IPS-20b (cell line): ENCODE measurements at regions not wholly inside any gene's neighbourhood (a gene's known extent, or its start where the extent isn't known, plus 50 kb on each side); places are given as distances from the start of the nearest gene placed in this dataset.

Source experiments
- H3K27ac ChIP-seq: one replicate; pipeline ENCODE4 v1.5.1; 2013; ENCODE audit warnings: low read length
- H3K27me3 ChIP-seq: 2 replicates; pipeline ENCODE4 v1.6.1; 2013; ENCODE audit warnings: mild to moderate bottlenecking, low read length, inconsistent platforms; ENCODE audit not compliant: insufficient read depth
- H3K36me3 ChIP-seq: 2 replicates; pipeline ENCODE4 v1.6.1; 2013; ENCODE audit warnings: low read depth, mild to moderate bottlenecking, inconsistent platforms, low read length, moderate library complexity; ENCODE audit not compliant: insufficient read depth
- H3K4me1 ChIP-seq: 2 replicates; pipeline ENCODE4 v1.6.1; 2013; ENCODE audit warnings: mild to moderate bottlenecking, control low read depth, inconsistent platforms, low read length, moderate library complexity; ENCODE audit not compliant: insufficient read depth
- H3K4me3 ChIP-seq: 2 replicates; pipeline ENCODE4 v1.5.1; 2013; ENCODE audit warnings: mild to moderate bottlenecking, low read length, inconsistent platforms
- H3K9ac ChIP-seq: 2 replicates; pipeline ENCODE4 v1.6.1; 2013; ENCODE audit warnings: low read depth, mild to moderate bottlenecking, inconsistent platforms, low read length, moderate library complexity
- H3K9me3 ChIP-seq: 2 replicates; pipeline ENCODE4 v1.6.1; 2013; ENCODE audit warnings: mild to moderate bottlenecking, low read depth, low read length, inconsistent platforms; ENCODE audit not compliant: insufficient read depth

- no peaks in the 10 kb centered on the region for H3K27me3 ChIP-seq
- no peak overlapping the region for H3K9ac ChIP-seq
- H3K27ac ChIP-seq, result no peak overlapping the region
- no peaks in the 10 kb centered on the region for H3K4me1 ChIP-seq
- no peak overlapping the region for H3K4me3 ChIP-seq
- H3K9me3 ChIP-seq, result no peaks in the 10 kb centered on the region
- H3K36me3 ChIP-seq, result no peaks in the 10 kb centered on the region
These were observed 238.2 kb upstream of the NOVA1 start for GRCh38 chr14:26835979-26836570.

DNA sequence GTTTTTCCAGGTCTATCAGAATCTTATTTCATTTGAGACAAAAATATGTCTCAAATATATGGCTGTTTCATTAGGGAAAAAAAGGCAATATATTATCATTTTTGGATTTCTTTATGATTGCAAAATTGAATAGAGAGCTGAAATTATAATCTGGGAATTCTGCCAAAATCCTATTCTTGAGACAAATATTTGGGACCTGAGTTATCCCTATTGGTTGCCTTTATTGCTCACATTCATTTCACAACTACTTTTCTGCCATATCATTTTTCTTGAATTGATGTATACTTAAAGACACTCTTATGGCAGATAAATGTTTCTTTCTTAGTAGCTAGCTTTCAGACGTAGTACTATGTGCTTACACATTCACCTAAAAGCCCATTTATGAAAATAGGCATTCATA lies 241.6 kb upstream of the NOVA1 start:
- H3K36me3 ChIP-seq, result no peaks in the 10 kb centered on the region
- H3K4me3 ChIP-seq, result no peak overlapping the region
- H3K27ac ChIP-seq, result no peak overlapping the region
- H3K9me3 ChIP-seq, result no peaks in the 10 kb centered on the region
- peaks cover 3% of the 10 kb centered on the region; the same call in 1 of the 2 replicates for H3K4me1 ChIP-seq
- no peaks in the 10 kb centered on the region for H3K27me3 ChIP-seq
- H3K9ac ChIP-seq, result no peak overlapping the region

- Histone ChIP-seq H3K27me3 (no peaks in the 10 kb centered on the region), H3K27ac (no peak overlapping the region), H3K4me3 (no peak overlapping the region), H3K9ac (no peak overlapping the region), H3K36me3 (no peaks in the 10 kb centered on the region), H3K4me1 (peaks cover 3% of the 10 kb centered on the region; the same call in 1 of the 2 replicates), H3K9me3 (no peaks in the 10 kb centered on the region)
These were observed 243.5 kb upstream of the NOVA1 start for GRCh38 chr14:26841326-26841725.

DNA sequence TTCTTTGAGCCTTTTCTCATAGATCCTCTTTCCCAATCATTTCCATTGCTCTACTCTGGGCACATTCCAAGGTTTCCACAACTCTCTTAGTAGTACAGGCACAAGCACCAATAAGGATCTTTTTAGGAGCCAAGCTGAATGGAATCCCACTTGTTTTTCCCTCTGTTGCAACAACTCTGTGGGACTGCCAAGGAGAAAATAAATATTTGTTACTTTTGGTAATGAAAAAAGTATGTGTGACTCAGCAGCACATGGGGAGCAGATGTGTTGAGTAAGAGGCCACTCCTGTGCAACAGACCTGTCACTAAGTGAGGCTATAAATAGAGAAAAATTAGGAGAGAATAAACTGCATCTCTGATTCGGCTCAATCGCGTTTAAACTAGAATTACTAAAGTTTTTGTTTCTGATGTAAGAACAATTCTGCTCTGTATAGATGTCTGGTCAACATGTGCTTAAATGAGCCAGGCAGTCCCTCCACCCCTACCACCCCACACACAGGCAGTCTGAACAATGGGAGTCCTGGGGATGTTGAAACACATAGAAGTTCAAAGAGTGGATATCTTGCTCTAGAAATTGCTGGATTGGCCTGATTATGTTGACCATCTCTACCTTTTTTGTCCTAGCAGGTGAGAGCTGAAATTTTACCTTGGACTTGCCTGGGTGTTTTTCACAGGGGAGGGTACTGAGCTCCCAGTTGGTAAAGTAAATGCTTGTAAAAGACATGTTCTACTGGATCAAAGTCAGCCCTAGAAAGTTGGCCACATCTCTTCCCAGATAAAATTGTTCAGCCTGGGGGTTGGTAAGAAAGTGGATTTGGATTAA lies 244.3 kb upstream of the NOVA1 start:
- Histone ChIP-seq H3K9me3 (no peaks in the 10 kb centered on the region), H3K27me3 (no peaks in the 10 kb centered on the region), H3K27ac (no peak overlapping the region), H3K9ac (no peak overlapping the region), H3K4me1 (peaks cover 3% of the 10 kb centered on the region; the same call in 1 of the 2 replicates), H3K36me3 (no peaks in the 10 kb centered on the region), H3K4me3 (no peak overlapping the region)

GRCh38 chr14:26845151-26845818 lies 247.5 kb upstream of the NOVA1 start:
- Histone ChIP-seq H3K4me1 (peaks cover 3% of the 10 kb centered on the region; the same call in 1 of the 2 replicates), H3K36me3 (no peaks in the 10 kb centered on the region), H3K9me3 (no peaks in the 10 kb centered on the region), H3K27me3 (no peaks in the 10 kb centered on the region), H3K27ac (no peak overlapping the region), H3K4me3 (no peak overlapping the region), H3K9ac (no peak overlapping the region)

GRCh38 chr14:26846388-26846787 lies 248.6 kb upstream of the NOVA1 start:
- no peaks in the 10 kb centered on the region for H3K9me3 ChIP-seq
- H3K36me3 ChIP-seq, result no peaks in the 10 kb centered on the region
- no peaks in the 10 kb centered on the region for H3K27me3 ChIP-seq
- no peak overlapping the region for H3K4me3 ChIP-seq
- no peak overlapping the region for H3K27ac ChIP-seq
- H3K9ac ChIP-seq, result no peak overlapping the region
- peaks cover under 1% of the 10 kb centered on the region; the same call in 1 of the 2 replicates for H3K4me1 ChIP-seq

DNA sequence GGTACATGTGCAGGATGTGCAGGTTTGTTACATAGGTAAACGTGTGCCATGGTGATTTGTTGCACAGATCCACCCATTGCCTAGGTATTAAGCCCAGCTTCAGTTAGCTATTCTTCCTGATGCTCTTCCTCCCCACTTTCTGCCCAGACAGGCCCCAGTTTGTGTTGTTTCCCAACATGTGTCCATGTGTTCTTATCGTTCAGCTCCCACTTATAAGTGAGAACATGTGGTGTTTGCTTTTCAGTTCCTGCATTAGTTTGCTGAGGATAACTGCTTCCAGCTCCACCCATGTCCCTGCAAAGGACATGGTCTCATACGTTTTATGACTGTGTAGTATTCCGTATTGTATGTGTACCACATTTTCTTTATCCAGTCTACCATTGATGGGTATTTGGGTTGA lies 251.7 kb upstream of the NOVA1 start:
- no peak overlapping the region for H3K4me3 ChIP-seq
- H3K36me3 ChIP-seq, result no peaks in the 10 kb centered on the region
- H3K27ac ChIP-seq, result no peak overlapping the region
- no peak overlapping the region for H3K9ac ChIP-seq
- H3K27me3 ChIP-seq, result no peaks in the 10 kb centered on the region
- H3K9me3 ChIP-seq, result no peaks in the 10 kb centered on the region
- H3K4me1 ChIP-seq, result no peaks in the 10 kb centered on the region

DNA sequence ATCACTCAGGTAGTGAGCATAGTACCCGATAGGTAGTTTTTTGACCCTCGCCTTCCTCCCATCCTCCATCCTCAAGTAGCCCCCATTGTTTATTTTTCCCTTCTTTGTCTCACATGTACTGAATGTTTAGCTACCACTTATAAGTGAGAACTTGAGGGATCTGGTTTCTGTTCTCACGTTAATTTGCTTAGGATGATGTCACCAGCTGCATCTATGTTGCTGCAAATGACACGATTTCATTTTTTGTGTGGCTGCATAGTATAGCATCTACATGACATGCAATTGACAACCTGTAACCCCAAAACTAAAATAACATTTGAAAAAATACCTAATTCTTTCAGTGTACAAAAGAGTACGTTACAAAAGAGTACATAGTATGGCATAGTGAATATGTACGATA lies 254.0 kb upstream of the NOVA1 start:
- Histone ChIP-seq H3K36me3 (no peaks in the 10 kb centered on the region), H3K9me3 (no peaks in the 10 kb centered on the region), H3K4me1 (no peaks in the 10 kb centered on the region), H3K27me3 (no peaks in the 10 kb centered on the region), H3K9ac (no peak overlapping the region), H3K27ac (no peak overlapping the region), H3K4me3 (no peak overlapping the region)

- Histone ChIP-seq H3K9me3 (no peaks in the 10 kb centered on the region), H3K4me3 (no peak overlapping the region), H3K27me3 (no peaks in the 10 kb centered on the region), H3K9ac (no peak overlapping the region), H3K27ac (no peak overlapping the region), H3K4me1 (no peaks in the 10 kb centered on the region), H3K36me3 (no peaks in the 10 kb centered on the region)
These were observed 257.4 kb upstream of the NOVA1 start for GRCh38 chr14:26855077-26855753.

- H3K4me3 ChIP-seq, result no peak overlapping the region
- H3K4me1 ChIP-seq, result no peaks in the 10 kb centered on the region
- no peaks in the 10 kb centered on the region for H3K27me3 ChIP-seq
- H3K9me3 ChIP-seq, result no peaks in the 10 kb centered on the region
- H3K9ac ChIP-seq, result no peak overlapping the region
- H3K27ac ChIP-seq, result no peak overlapping the region
- no peaks in the 10 kb centered on the region for H3K36me3 ChIP-seq
These were observed 259.2 kb upstream of the NOVA1 start for GRCh38 chr14:26856876-26857518.

DNA sequence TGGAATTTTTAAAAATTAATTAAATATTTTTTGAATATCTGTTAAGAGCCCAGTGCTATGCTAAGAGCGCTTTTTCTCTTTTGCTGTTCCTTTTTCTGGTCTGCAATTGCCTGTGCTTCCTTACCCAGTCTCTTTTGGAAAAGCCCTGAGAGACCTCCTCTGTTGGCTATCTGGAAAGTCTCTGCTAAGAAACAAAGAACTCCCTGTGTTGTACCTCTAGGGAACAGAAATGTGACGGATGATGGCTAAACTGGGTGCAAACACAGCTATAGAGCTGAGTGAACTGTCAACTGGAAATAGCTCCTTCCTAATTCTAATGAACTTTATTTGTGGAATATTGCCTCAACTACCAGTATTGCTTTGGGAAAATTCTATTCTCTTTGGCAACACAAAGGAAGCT lies 261.6 kb upstream of the NOVA1 start:
- Histone ChIP-seq H3K9me3 (no peaks in the 10 kb centered on the region), H3K4me1 (no peaks in the 10 kb centered on the region), H3K36me3 (no peaks in the 10 kb centered on the region), H3K27me3 (no peaks in the 10 kb centered on the region), H3K27ac (no peak overlapping the region), H3K4me3 (no peak overlapping the region), H3K9ac (no peak overlapping the region)
